H9 (cell line): ENCODE measurements at regions not wholly inside any gene's neighbourhood (a gene's known extent, or its start where the extent isn't known, plus 50 kb on each side); places are given as distances from the start of the nearest gene placed in this dataset.
A peak's percentile ranks its signal among the peaks of the same experiment; 100 is the strongest.

Experiments used
- DNase-seq: peaks from one replicate; pipeline ENCODE4 v3.0.0-alpha.2; 2017
- H2AFZ ChIP-seq: one replicate; pipeline ENCODE4 v1.6.1; 2013; ENCODE audit warnings: mild to moderate bottlenecking, low read length, control low read depth, moderate library complexity
- H2AK5ac ChIP-seq: 2 replicates; pipeline ENCODE4 v1.6.1; 2013; ENCODE audit warnings: low read length, control low read depth, mixed read lengths; ENCODE audit not compliant: insufficient read length
- H2BK120ac ChIP-seq: one replicate; pipeline ENCODE4 v1.6.1; 2013; ENCODE audit warnings: low read depth, mild to moderate bottlenecking, low read length, control low read depth, inconsistent platforms; ENCODE audit not compliant: poor library complexity, severe bottlenecking
- H2BK12ac ChIP-seq: 2 replicates; pipeline ENCODE4 v1.6.1; 2013; ENCODE audit warnings: low read length, control low read depth, mixed read lengths, low read depth; ENCODE audit not compliant: insufficient read length
- H2BK15ac ChIP-seq: 2 replicates; pipeline ENCODE4 v1.6.1; 2013; ENCODE audit warnings: low read depth, low read length, control low read depth
- H2BK20ac ChIP-seq: one replicate; pipeline ENCODE4 v1.6.1; 2013; ENCODE audit warnings: low read depth, mild to moderate bottlenecking, low read length, control low read depth, inconsistent platforms; ENCODE audit not compliant: poor library complexity, severe bottlenecking
- H2BK5ac ChIP-seq: 2 replicates; pipeline ENCODE4 v1.6.1; 2013; ENCODE audit warnings: low read length, control low read depth, mixed read lengths; ENCODE audit not compliant: insufficient read length
- H3K14ac ChIP-seq: 2 replicates; pipeline ENCODE4 v1.6.1; 2013; ENCODE audit warnings: low read length, control low read depth; ENCODE audit not compliant: insufficient read depth
- H3K18ac ChIP-seq: 2 replicates; pipeline ENCODE4 v1.6.1; 2013; ENCODE audit warnings: low read depth, mild to moderate bottlenecking, mixed read lengths, low read length, control low read depth; ENCODE audit not compliant: insufficient read length
- H3K23ac ChIP-seq: 2 replicates; pipeline ENCODE4 v1.6.1; 2013; ENCODE audit warnings: low read length, control low read depth, mixed read lengths, low read depth; ENCODE audit not compliant: insufficient read length
- H3K23me2 ChIP-seq: 2 replicates; pipeline ENCODE4 v1.6.1; 2013; ENCODE audit warnings: low read depth, mild to moderate bottlenecking, mixed read lengths, low read length, control low read depth; ENCODE audit not compliant: insufficient read length, poor library complexity, severe bottlenecking
- H3K27ac ChIP-seq: 2 replicates; pipeline ENCODE4 v1.5.1; 2013; ENCODE audit warnings: low read length, control low read depth, mixed read lengths, low read depth; ENCODE audit not compliant: insufficient read length
- H3K27me3 ChIP-seq: 2 replicates; pipeline ENCODE4 v1.6.1; 2013; ENCODE audit warnings: low read length, control low read depth, inconsistent platforms; ENCODE audit not compliant: insufficient read depth
- H3K4ac ChIP-seq: 2 replicates; pipeline ENCODE4 v1.6.1; 2013; ENCODE audit warnings: low read depth, mild to moderate bottlenecking, control low read depth, inconsistent platforms, low read length, moderate library complexity
- H3K4me1 ChIP-seq: 2 replicates; pipeline ENCODE4 v1.6.1; 2013; ENCODE audit warnings: low read length, control low read depth, inconsistent platforms; ENCODE audit not compliant: insufficient read depth
- H3K4me2 ChIP-seq: 2 replicates; pipeline ENCODE4 v1.6.1; 2013; ENCODE audit warnings: low read length, control low read depth, mixed read lengths; ENCODE audit not compliant: insufficient read length, insufficient read depth
- H3K56ac ChIP-seq: 2 replicates; pipeline ENCODE4 v1.6.1; 2013; ENCODE audit warnings: low read depth, mild to moderate bottlenecking, mixed read lengths, low read length, control low read depth; ENCODE audit not compliant: insufficient read length
- H3K79me1 ChIP-seq: 2 replicates; pipeline ENCODE4 v1.6.1; 2013; ENCODE audit warnings: low read depth, mild to moderate bottlenecking, moderate library complexity, low read length, control low read depth, inconsistent platforms; ENCODE audit not compliant: insufficient read depth, poor library complexity, severe bottlenecking
- H3K79me2 ChIP-seq: 2 replicates; pipeline ENCODE4 v1.6.1; 2013; ENCODE audit warnings: low read length, control low read depth, inconsistent platforms; ENCODE audit not compliant: insufficient read depth
- H3K9ac ChIP-seq: 2 replicates; pipeline ENCODE4 v1.6.1; 2013; ENCODE audit warnings: low read length, control low read depth, mixed read lengths; ENCODE audit not compliant: insufficient read length; ENCODE audit errors: extremely low read depth
- H3K9me3 ChIP-seq: one replicate; pipeline ENCODE4 v1.6.1; 2013; ENCODE audit warnings: low read depth, low read length, inconsistent platforms; ENCODE audit not compliant: control insufficient read depth
- H3T11ph ChIP-seq: one replicate; pipeline ENCODE4 v1.6.1; 2013; ENCODE audit warnings: mild to moderate bottlenecking, low read length, control low read depth, inconsistent platforms
- H4K20me1 ChIP-seq: one replicate; pipeline ENCODE4 v1.6.1; 2013; ENCODE audit not compliant: control insufficient read depth, insufficient read length, insufficient read depth
- H4K5ac ChIP-seq: 2 replicates; pipeline ENCODE4 v1.6.1; 2013; ENCODE audit warnings: low read depth, mild to moderate bottlenecking, mixed read lengths, low read length, control low read depth; ENCODE audit not compliant: insufficient read length
- H4K8ac ChIP-seq: replicated peaks from 2 replicates; pipeline ENCODE4 v1.6.1; 2013; ENCODE audit warnings: low read length, control low read depth, mixed read lengths, low read depth; ENCODE audit not compliant: insufficient read length
- H4K91ac ChIP-seq: 2 replicates; pipeline ENCODE4 v1.6.1; 2013; ENCODE audit warnings: low read depth, mild to moderate bottlenecking, moderate library complexity, mixed read lengths, low read length, control low read depth; ENCODE audit not compliant: insufficient read length
- H3K27ac Mint-ChIP-seq, 3 experiments: 2 replicates in 2 of 3; 3 replicates in 1 of 3; pipeline ENCODE4 v1.8.0; 2020 to 2021; ENCODE audit warnings: mixed read lengths in 3 of 3, mild to moderate bottlenecking in 1 of 3, moderate library complexity in 1 of 3
- H3K27me3 Mint-ChIP-seq: 2 replicates; pipeline ENCODE4 v1.8.0; 2021; ENCODE audit warnings: low read depth, mild to moderate bottlenecking, moderate library complexity, mixed read lengths
- H3K36me3 Mint-ChIP-seq, 3 experiments: 2 replicates in 2 of 3; 3 replicates in 1 of 3; pipeline ENCODE4 v1.8.0; 2020 to 2021; ENCODE audit warnings: low read depth in 3 of 3, mixed read lengths in 3 of 3; ENCODE audit not compliant: insufficient read depth in 1 of 3
- H3K4me1 Mint-ChIP-seq, 2 experiments: 2 replicates each; pipeline ENCODE4 v1.8.0; 2020; ENCODE audit warnings: mixed read lengths in 2 of 2
- H3K4me3 Mint-ChIP-seq, 2 experiments: 2 replicates in 1 of 2; 3 replicates in 1 of 2; pipeline ENCODE4 v1.8.0; 2020 to 2021; ENCODE audit warnings: mild to moderate bottlenecking in 2 of 2, mixed read lengths in 2 of 2, moderate library complexity in 1 of 2
- H3K9me3 Mint-ChIP-seq, 2 experiments: 2 replicates in 1 of 2; 3 replicates in 1 of 2; pipeline ENCODE4 v1.8.0; 2020; ENCODE audit warnings: mild to moderate bottlenecking in 2 of 2, mixed read lengths in 2 of 2, moderate library complexity in 1 of 2
- CTCF ChIP-seq: fragments of 200-600 bp; sonication (generic); conservative IDR thresholded peaks from 3 replicates; pipeline ENCODE4 v1.8.0; 2021; ENCODE audit warnings: antibody characterized with exemption, mild to moderate bottlenecking
- WGBS: extraction: QIAGEN DNeasy Blood & Tissue Kit; methylation state at CpG from one replicate; pipeline ENCODE4 v1.1.7; 2013; ENCODE audit warnings: missing lambda C conversion rate, low lambda C conversion rate, mixed read lengths; ENCODE audit not compliant: insufficient read length; ENCODE audit errors: extremely low coverage; 5-methylcytosine and 5-hydroxymethylcytosine counted together

- H3K23me2 ChIP-seq, result no peaks in the 10 kb centered on the region
- Mint-ChIP-seq H3K4me3 (no peak overlapping the region), H3K36me3 (no peaks in the 10 kb centered on the region; a peak in 1 of 7 replicates), H3K27ac (peak overlapping the region; percentile 78 to 87 (median 82); a peak in 6 of 7 replicates), H3K9me3 (no peaks in the 10 kb centered on the region; a peak in 1 of 5 replicates), H3K4me1 (peaks cover 51 to 53% of the 10 kb centered on the region in 2 experiments), H3K27me3 (peaks cover 3% of the 10 kb centered on the region; the same call in 1 of the 2 replicates)
- H3K56ac ChIP-seq, result no peak overlapping the region
- H2BK20ac ChIP-seq, result no peak overlapping the region
- H2AK5ac ChIP-seq, result no peak overlapping the region
- DNase-seq, result peak; percentile 36
- no peaks in the 10 kb centered on the region for H4K20me1 ChIP-seq
- H3K9ac ChIP-seq, result no peak overlapping the region
- no peak overlapping the region for H3K14ac ChIP-seq
- H4K5ac ChIP-seq, result no peak overlapping the region
- no peak overlapping the region for H2AFZ ChIP-seq
- H2BK120ac ChIP-seq, result no peak overlapping the region
- no peak overlapping the region for H4K91ac ChIP-seq
- no peak overlapping the region for H2BK15ac ChIP-seq
- no peaks in the 10 kb centered on the region for H3K79me2 ChIP-seq
- H3K79me1 ChIP-seq, result no peaks in the 10 kb centered on the region
- no peak overlapping the region for H3K4ac ChIP-seq
- no peak overlapping the region for H4K8ac ChIP-seq
- H3K9me3 ChIP-seq, result no peaks in the 10 kb centered on the region
- H3T11ph ChIP-seq, result no peak overlapping the region
- peaks cover 17% of the 10 kb centered on the region for H3K4me1 ChIP-seq
- no peak overlapping the region for H3K23ac ChIP-seq
- TF ChIP-seq CTCF, result no peak
- H2BK5ac ChIP-seq, result no peak overlapping the region
- no peak overlapping the region for H3K4me2 ChIP-seq
- no peak overlapping the region for H3K18ac ChIP-seq
- H2BK12ac ChIP-seq, result no peak overlapping the region
- H3K27ac ChIP-seq, result peak overlapping the region; percentile 76
- WGBS, result no CpG with 5 or more reads among the region's 2 CpGs
- H3K27me3 ChIP-seq, result no peaks in the 10 kb centered on the region
Observed at GRCh38 chr6:40947876-40948526, 91.0 kb downstream of the UNC5CL start.
